ENCODE measurements at regions not wholly inside any gene's neighbourhood (a gene's known extent, or its start where the extent isn't known, plus 50 kb on each side); places are given as distances from the start of the nearest gene placed in this dataset.

DNA sequence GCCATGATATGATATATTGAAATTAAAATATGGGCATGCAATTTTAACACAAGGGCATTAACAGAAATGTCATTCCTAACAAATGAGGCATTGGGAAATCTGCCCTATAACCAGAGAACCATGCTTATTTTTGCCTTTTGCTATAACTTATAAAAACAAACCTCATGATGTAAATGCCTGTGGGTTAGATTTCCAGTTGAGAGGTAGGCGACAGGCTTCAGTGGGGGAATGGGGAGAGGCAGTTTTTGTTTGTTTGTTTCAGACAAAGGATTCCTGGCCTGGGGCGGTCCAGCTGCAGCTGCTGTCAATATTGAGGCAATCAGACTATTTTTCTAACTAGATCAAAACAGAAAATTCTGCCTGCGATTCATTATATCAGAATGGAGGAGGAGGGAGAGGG lies 490.4 kb upstream of the CFAP20DC start:
- ATAC-seq (no peak), DNase-seq (no peak)
- TF ChIP-seq, protein P1, sequence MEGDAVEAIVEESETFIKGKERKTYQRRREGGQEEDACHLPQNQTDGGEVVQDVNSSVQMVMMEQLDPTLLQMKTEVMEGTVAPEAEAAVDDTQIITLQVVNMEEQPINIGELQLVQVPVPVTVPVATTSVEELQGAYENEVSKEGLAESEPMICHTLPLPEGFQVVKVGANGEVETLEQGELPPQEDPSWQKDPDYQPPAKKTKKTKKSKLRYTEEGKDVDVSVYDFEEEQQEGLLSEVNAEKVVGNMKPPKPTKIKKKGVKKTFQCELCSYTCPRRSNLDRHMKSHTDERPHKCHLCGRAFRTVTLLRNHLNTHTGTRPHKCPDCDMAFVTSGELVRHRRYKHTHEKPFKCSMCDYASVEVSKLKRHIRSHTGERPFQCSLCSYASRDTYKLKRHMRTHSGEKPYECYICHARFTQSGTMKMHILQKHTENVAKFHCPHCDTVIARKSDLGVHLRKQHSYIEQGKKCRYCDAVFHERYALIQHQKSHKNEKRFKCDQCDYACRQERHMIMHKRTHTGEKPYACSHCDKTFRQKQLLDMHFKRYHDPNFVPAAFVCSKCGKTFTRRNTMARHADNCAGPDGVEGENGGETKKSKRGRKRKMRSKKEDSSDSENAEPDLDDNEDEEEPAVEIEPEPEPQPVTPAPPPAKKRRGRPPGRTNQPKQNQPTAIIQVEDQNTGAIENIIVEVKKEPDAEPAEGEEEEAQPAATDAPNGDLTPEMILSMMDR (IDR thresholded peaks at IDR 0.05) = no peak
- Mint-ChIP-seq H3K27ac (no peak overlapping the region), H3K27me3 (no peaks in the 10 kb centered on the region), H3K36me3 (ENCODE audit: low read depth) (no peaks in the 10 kb centered on the region), H3K4me3 (no peak overlapping the region), H3K9me3 (no peaks in the 10 kb centered on the region), H3K4me1 (ENCODE audit: low read depth) (peaks cover 12% of the 10 kb centered on the region)
- POLR2A ChIA-PET = no interaction called here
- CTCF ChIA-PET = no interaction called here
- intact Hi-C loops (cut with micrococcal nuclease) = no loop called here

DNA sequence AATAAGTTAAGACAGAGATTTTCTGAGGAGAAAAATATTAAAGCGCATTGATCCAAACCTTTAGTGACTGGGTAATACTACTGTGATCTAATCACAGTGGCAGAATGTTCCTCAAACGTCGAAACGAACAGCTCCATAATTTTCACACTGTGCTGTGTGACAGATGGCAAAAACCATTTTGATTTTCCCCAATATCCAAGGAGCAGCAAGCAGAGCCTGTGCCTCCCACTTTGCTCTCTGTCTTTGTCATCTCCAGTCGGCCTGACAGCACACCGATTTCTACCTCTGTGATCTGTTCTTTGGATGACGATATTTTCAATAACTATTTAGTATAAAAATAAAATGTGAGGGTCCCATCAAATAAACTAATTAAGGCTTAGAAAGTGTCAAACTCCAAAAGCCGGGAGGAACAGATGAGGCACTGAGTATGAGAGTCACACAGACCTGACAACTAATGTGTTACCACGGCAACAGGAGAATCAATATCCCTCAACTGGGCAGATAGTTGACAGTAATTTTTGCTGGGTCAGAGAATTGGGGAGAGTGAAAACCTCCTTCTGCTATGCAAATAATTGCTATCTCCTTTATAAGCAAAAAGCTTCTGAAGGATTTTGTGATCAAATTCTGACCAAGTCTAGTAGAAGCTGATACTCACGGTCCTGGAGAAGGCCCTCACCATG lies 489.1 kb upstream of the CFAP20DC start:
- CTCF ChIA-PET = interaction anchor here (1.0 kb wide), 1 partner anchor 10 kb away, joined by 3 read pairs; no protein-coding TSS in a partner anchor
- intact Hi-C loops (cut with micrococcal nuclease) = no loop called here
- POLR2A ChIA-PET = interaction anchor here (0.6 kb wide), 1 partner anchor 213 kb away, joined by 3 read pairs; no protein-coding TSS in a partner anchor
- no peak overlapping the region for H3K4me3 Mint-ChIP-seq
- no peaks in the 10 kb centered on the region for H3K9me3 Mint-ChIP-seq
- no peaks in the 10 kb centered on the region for H3K27me3 Mint-ChIP-seq
- no peaks in the 10 kb centered on the region for H3K36me3 Mint-ChIP-seq (ENCODE audit: low read depth)
- peaks cover 12% of the 10 kb centered on the region for H3K4me1 Mint-ChIP-seq (ENCODE audit: low read depth)
- TF ChIP-seq, protein P1 (IDR thresholded peaks at IDR 0.05) = no peak
- no peak overlapping the region for H3K27ac Mint-ChIP-seq
- no peak for DNase-seq
- ATAC-seq = no peak

DNA sequence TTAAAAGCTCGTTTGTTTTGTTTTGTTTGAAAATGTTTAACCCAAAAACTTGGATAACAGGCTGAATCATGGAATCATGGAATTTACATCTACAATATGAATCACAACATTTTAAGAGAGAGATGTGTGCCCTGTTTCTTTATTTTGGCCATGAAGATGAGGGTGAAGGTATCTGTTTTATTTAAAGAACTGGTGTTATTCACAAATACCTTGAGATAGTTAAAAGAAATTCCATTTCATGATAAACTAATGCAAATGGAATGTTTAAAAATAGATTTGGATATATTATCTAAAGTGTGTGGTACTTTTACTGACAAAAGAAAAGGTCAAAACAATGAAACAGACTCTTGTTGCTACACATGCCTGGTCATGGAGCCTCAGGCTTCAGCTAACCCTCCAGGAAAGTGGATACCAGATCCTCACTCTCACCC lies 486.0 kb upstream of the CFAP20DC start:
- DNase-seq = no peak
- H3K27ac Mint-ChIP-seq = no peak overlapping the region
- no peak overlapping the region for H3K4me3 Mint-ChIP-seq
- TF ChIP-seq, protein P1 (IDR thresholded peaks at IDR 0.05) = no peak
- no peaks in the 10 kb centered on the region for H3K36me3 Mint-ChIP-seq (ENCODE audit: low read depth)
- H3K9me3 Mint-ChIP-seq = no peaks in the 10 kb centered on the region
- CTCF ChIA-PET = interaction anchor here (0.8 to 1.2 kb wide), 2 partner anchors 110 to 322 kb away, joined by 3 read pairs; no protein-coding TSS in a partner anchor
- H3K27me3 Mint-ChIP-seq = no peaks in the 10 kb centered on the region
- ATAC-seq = no peak
- H3K4me1 Mint-ChIP-seq (ENCODE audit: low read depth) = peaks cover 7% of the 10 kb centered on the region
- intact Hi-C loops (cut with micrococcal nuclease) = no loop called here
- POLR2A ChIA-PET = no interaction called here

DNA sequence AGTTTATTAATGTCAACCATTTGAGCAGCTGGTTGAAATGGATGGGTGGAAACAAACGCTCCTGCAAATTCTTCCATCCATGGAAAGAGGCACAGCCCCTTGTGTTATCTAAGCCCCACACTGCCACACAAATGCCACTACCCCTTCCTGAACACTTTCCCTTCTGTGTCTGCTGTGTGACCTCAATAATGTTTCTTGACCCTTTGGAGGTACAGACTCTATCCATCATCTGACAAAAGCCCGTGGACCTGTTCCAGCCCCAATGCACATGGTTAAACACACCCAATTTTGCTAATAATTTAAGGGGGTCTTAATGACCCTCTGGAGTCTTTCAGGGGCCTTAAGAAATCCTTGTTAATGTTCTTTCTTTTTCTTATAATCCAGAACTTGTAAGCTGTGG lies 482.2 kb upstream of the CFAP20DC start:
- no peaks in the 10 kb centered on the region for H3K27me3 Mint-ChIP-seq
- no peak for DNase-seq
- H3K4me3 Mint-ChIP-seq = no peak overlapping the region
- ChIA-PET POLR2A (no interaction called here), CTCF (no interaction called here)
- H3K4me1 Mint-ChIP-seq (ENCODE audit: low read depth) = peaks cover 13% of the 10 kb centered on the region
- no peaks in the 10 kb centered on the region for H3K9me3 Mint-ChIP-seq
- H3K36me3 Mint-ChIP-seq (ENCODE audit: low read depth) = no peaks in the 10 kb centered on the region
- ATAC-seq = no peak
- H3K27ac Mint-ChIP-seq = no peak overlapping the region
- TF ChIP-seq, protein P1 (IDR thresholded peaks at IDR 0.05) = no peak
- intact Hi-C loops (cut with micrococcal nuclease) = no loop called here

DNA sequence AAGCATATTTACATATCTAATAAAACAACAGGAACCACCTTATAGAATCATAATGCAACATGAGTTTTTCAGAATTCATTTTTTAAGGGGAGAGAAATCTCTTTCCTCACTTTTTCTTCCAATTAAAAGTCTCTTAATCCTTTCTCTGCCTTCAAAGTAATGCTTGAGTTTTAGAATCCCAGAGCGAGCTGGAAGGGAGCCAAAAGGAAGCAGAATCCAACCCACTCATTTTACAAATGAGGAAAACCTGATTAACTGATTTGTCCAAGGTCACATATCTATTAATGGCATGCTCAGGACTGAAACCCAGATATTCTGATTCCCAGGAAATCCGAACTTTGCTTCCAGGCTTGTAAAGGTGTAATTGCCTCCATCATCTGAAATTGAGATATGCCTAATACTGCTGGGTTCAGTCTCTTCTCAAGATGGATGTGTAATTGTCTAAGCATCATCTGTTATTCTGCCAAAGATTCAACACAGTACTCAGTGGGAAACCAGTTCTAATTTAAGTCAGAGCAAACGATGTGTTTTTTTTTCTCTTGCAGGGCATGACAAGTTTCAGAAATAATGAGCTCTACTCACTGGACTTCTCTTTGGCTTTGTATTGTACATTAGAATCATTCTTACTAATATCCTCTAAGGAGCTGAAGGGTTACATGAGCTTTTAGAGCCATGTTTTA lies 481.4 kb upstream of the CFAP20DC start:
- H3K4me1 Mint-ChIP-seq (ENCODE audit: low read depth) = peaks cover 20% of the 10 kb centered on the region
- CTCF ChIA-PET = no interaction called here
- H3K27ac Mint-ChIP-seq = no peak overlapping the region
- H3K9me3 Mint-ChIP-seq = no peaks in the 10 kb centered on the region
- ATAC-seq (no peak), DNase-seq (no peak)
- H3K27me3 Mint-ChIP-seq = no peaks in the 10 kb centered on the region
- TF ChIP-seq, protein P1 (IDR thresholded peaks at IDR 0.05) = no peak
- intact Hi-C loops (cut with micrococcal nuclease) = no loop called here
- H3K4me3 Mint-ChIP-seq = no peak overlapping the region
- H3K36me3 Mint-ChIP-seq (ENCODE audit: low read depth) = no peaks in the 10 kb centered on the region
- POLR2A ChIA-PET = no interaction called here

Data from activated CD8-positive, alpha-beta T cell treated with anti-CD3 and anti-CD28 coated beads for 36 hours (primary cell).